ENCODE measurements at regions not wholly inside any gene's neighbourhood (a gene's known extent, or its start where the extent isn't known, plus 50 kb on each side); places are given as distances from the start of the nearest gene placed in this dataset.
"Not testable (repeated sequence)": the region's sequence is repeated elsewhere in the genome, so short reads cannot be mapped to it uniquely, and the experiment has no call there.

GRCh38 chr6:121951918-121952379 is 447.5 kb upstream of the HSF2 start:
- DNase-seq, result no peak

DNA sequence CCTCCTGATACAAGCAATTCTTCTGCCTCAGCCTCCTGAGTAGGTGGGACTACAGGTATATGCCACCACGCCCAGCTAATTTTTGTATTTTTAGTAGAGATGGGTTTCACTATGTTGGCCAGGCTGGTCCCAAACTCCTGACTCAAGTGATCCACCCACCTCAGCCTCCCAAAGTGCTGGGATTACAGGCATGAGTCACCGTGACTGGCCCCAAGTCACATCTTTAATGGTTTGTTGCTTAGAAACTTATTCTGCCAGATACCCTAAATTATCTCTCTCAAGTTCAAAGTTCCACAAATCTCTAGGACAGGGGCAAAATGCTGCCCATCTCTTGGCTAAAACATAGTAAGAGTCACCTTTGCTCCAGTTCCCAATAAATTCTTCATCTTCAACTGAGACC is 444.1 kb upstream of the HSF2 start:
- not testable (repeated sequence) for DNase-seq

DNA sequence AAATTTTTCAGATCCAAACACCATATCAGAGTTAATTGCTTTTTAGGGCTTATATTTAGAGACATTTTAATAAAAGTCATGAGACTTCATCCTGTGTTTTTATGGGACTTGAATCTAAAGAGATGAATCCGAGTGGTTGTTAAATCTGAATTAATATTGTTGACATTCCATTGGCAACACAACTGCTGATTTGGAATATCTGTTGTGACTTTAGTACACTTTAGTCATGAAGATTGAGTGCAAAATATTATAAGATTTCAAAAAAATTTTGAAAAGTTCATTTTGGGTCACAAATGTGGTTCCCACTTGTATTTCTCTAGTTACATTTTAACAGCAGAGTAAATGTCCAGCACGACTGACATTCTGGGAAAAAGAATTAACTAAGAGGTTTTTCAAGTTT is 442.7 kb upstream of the HSF2 start:
- DNase-seq, result no peak

GRCh38 chr6:121959501-121959900 is 440.0 kb upstream of the HSF2 start:
- DNase-seq, result no peak

- DNase-seq, result no peak
These were observed 437.8 kb upstream of the HSF2 start for GRCh38 chr6:121961619-121962125.

DNA sequence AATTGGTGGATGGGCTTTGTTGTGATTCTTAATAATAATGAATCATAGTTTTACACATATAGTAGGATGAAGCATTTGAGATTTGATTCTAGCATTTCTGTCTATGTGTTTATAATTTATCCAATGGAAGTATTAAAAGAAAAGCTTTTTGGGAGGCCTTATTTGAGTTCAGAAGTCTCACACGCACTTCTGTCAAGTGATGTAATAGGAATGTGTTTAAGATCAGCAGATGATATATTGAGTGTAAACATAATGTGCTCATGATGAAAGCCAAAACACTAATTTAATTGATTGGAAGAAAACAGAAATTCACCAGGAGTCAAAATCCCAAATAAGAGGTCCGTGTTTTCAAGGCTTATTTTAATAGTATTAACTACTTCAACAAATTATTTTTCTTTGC is 435.6 kb upstream of the HSF2 start:
- no peak for DNase-seq

- DNase-seq, result no peak
These were observed 433.7 kb upstream of the HSF2 start for GRCh38 chr6:121965739-121966138.

- no peak for DNase-seq
These were observed 431.8 kb upstream of the HSF2 start for GRCh38 chr6:121967631-121968030.

GRCh38 chr6:121971931-121972335 is 427.5 kb upstream of the HSF2 start:
- no peak for DNase-seq

- DNase-seq, result no peak
These were observed 414.5 kb upstream of the HSF2 start for GRCh38 chr6:121984956-121985355.

- DNase-seq, result no peak
These were observed 406.1 kb upstream of the HSF2 start for GRCh38 chr6:121993362-121993761.

DNA sequence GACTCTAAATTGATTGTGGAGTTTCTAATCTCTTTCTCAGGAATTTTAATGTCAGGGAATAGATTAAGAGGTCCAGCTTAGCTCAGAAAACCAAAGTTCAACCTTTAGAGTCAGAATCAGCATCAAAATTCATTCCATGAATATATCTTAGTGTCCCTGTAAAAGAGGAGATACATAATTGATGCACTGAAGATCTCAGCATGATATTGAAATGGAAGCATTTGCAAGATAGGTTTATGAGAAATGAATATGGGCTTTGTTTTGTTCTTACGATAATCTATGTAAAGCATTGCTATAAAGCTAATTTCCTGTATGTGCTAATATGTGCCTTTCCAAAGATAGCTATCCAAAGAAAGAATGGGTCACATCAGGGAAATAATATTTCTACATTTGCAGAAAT is 404.5 kb upstream of the HSF2 start:
- DNase-seq, result no peak

GRCh38 chr6:121998631-121999030 is 400.8 kb upstream of the HSF2 start:
- DNase-seq, result no peak

GRCh38 chr6:121999456-122000065 is 399.9 kb upstream of the HSF2 start:
- no peak for DNase-seq

DNA sequence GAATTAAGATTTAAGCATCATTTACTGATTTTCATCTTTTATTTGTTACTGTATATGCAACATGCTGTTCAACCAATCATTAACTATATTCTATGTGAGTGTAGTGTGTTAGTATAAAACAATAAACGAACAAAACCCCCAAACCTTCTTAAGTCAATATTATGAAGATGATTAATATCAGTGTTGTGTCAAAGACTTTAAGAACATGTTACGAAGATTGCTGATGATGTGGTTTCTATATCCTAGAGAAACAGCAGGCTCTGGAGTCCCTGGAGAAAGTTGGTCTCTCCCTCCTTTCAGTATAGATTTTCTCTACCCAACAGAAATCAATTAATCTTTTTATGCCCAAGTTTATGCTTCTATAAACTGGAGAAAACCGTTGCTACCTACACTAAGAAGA is 393.8 kb upstream of the HSF2 start:
- no peak for DNase-seq

GRCh38 chr6:122007339-122007738 is 392.1 kb upstream of the HSF2 start:
- no peak for DNase-seq

DNA sequence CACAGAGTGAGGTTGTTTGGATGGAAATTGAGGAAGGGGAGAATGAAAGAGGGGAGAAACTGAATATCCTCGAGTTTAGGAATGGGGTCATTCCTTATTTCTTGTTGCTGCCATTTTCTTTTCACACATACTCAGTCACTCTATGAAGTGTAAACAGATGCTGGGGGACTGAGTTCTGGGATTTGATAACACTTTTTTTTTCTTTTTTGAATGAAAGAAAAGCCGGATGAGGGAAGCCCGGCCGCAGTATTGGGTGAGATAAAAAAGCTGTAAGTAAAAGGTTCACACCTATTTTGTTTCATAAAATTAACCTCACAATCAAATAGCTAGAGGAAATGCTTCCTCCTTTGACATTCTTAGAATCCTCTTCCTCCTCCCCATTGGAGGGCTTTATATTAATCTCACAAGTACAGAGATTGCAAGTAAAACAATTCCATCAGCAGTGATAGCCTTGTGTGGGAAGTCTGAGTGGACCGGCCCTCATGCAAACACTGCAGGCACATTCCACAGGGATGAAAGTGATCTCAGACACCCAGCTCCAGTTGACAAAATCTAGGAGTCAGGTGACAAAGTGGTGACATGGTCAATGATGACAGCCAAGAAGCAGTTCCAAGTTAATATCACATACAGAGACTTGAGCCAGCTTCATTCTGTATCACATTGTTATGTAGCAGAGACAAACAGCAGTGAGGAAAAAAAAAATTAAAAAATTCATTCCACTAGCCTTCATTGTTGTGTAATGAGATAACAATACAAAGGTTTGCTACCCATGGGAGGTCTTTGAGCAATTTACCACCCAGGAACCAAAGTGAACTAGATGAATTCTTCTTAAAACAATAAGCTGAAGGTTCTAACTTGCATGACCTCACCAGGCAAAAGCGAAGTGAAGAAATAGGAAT is 391.1 kb upstream of the HSF2 start:
- no peak for DNase-seq

- no peak for DNase-seq
These were observed 390.5 kb upstream of the HSF2 start for GRCh38 chr6:122009000-122009350.

- no peak for DNase-seq
These were observed 386.9 kb upstream of the HSF2 start for GRCh38 chr6:122012578-122012977.

DNA sequence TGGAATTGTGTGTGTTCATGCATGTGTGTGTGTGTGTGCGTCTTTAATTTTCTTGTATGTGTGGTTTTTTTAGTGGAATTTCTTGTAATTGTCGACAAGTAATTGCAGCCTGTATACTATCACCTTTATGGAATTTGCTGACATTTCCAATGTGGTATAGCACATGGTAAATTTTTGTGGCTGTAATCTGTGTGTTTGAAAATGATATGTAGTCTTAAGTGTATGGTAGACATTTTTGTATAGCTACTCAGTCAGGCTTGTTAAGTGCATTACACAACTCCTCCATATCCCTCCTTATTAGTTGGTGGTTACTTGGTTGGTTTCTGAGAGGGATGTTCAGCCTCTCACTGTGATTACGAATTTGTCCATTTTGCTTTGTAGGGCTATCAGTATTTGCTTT is 384.5 kb upstream of the HSF2 start:
- no peak for DNase-seq

GRCh38 chr6:122020588-122021264 is 378.7 kb upstream of the HSF2 start:
- DNase-seq, result no peak

DNA sequence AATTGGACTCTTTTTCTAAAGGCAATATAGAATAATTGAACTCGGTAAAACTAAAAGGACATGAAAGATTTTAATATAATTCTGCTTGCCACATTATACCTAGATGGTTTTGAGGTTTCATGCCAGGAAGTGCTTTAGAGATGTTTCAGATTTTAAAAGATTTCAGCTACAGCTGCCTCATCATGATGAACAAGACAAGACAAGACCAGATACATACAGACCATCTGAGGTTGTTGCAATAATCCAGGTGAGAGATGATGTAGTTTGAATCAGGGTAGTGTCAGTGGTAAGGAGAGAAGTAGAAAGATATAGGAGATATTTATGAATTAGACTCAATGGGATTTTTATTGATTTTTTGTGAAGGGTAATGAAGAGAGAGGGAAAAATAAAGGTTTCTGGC is 374.3 kb upstream of the HSF2 start:
- DNase-seq, result no peak

DNA sequence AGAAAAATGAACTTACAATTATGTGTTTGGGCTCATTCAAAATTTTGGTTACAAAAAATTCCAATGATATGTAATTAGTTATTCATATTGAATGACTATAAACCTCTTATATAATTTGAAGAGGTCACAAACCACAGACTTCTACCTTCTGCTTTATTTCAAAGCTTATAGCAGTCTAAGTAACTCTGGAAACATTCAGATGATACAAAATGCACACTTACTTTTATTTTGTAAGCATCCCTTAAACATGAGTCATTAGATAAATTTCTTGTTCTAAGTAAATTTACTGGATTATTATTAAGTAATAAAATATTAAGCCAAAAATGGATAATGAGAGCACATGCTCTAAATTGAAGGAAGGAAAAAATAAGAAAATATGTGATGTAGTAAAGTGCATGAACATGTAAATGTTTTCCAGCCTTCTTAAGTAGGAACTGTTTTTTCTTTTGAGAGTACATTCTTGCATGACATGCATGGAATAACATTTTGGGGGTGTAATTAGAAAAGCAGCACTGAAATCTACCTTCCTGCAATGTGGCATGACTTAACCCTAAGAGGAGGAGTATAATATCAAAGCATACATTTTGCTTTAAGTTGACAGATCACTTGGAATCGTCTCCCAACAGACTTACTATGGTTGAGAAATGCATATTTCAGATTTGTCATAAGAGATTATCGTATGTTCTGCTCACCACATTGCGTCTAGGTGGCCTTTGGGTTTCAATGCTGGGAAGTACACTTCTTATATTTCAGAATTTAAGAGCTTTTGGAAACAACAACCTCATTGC is 372.7 kb upstream of the HSF2 start:
- DNase-seq, result no peak
